ENCODE measurements at regions not wholly inside any gene's neighbourhood (a gene's known extent, or its start where the extent isn't known, plus 50 kb on each side); places are given as distances from the start of the nearest gene placed in this dataset.

DNA sequence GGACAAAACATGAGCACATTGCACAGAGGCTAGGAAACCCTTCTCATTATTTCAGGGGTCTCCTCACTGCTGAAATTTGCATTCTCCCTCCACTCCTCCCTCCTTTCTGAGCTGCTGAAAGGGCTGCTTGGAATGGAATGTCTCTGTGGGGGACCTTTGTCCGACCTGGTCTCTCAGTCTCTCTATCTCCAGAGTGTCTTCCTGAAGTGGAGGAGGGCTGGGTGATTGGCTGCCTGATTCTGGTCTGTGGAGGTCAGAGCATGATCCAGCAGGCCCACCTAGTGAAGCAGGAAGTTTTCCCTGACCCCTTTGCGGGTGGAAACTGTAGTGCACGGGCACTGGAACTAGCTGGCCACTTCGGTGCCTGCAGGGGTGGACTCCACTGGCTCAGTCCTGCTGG is 560.5 kb upstream of the HS6ST1 start:
- 43% methylated on average over 4 of the region's 4 CpGs for WGBS
- no peak overlapping the region for H3K4me3 ChIP-seq (ENCODE audit: low read depth in 1 of 3, low read length in 3 of 3)

DNA sequence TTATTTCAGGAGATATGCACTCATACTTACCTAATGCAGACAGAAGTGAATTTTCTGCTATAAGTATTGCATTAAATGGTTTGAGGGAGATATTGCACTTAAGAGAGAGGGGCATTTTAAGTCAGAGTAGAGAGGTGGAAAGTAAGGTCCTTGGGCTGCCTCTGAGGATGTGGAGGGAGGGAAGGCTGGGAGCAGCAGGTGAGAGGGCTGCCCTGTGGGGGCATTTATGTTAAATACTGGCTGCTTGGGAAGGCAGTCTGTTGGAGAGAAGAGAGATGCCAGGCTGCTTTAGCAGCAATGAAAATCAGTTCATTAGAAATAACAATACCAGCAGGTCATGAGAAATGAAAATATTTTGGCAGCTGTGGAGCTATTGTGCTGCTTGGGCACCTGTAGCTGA is 576.2 kb upstream of the HS6ST1 start:
- Histone ChIP-seq H3K27ac (ENCODE audit: low read depth in 1 of 2, low read length in 2 of 2) (no peak overlapping the region), H3K4me1 (ENCODE audit: control insufficient read depth in 4 of 4, insufficient read depth in 4 of 4, low read length in 3 of 4) (no peaks in the 10 kb centered on the region), H3K4me3 (ENCODE audit: low read depth in 1 of 3, low read length in 3 of 3) (no peak overlapping the region), H3K9me3 (ENCODE audit: control insufficient read depth in 4 of 4, low read length in 3 of 4) (no peaks in the 10 kb centered on the region), H3K9ac (ENCODE audit: low read depth in 1 of 2, low read length in 2 of 2) (no peak overlapping the region), H3K27me3 (ENCODE audit: control insufficient read depth in 4 of 4, insufficient read depth in 4 of 4, low read length in 3 of 4) (no peaks in the 10 kb centered on the region), H3K36me3 (ENCODE audit: control insufficient read depth in 4 of 4, insufficient read depth in 3 of 4, low read depth in 1 of 4, low read length in 3 of 4) (no peaks in the 10 kb centered on the region)
- TF ChIP-seq FOXA1 (IDR thresholded peaks at IDR 0.05) (no peak), EGR1 (IDR thresholded peaks at IDR 0.05; ENCODE audit: low read depth in 2 of 2) (no peak), RAD21 (IDR thresholded peaks at IDR 0.05) (no peak), RXRA (IDR thresholded peaks at IDR 0.05) (no peak)
- TF ChIP-seq, protein P1, sequence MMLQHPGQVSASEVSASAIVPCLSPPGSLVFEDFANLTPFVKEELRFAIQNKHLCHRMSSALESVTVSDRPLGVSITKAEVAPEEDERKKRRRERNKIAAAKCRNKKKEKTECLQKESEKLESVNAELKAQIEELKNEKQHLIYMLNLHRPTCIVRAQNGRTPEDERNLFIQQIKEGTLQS (IDR thresholded peaks at IDR 0.05) = no peak
- DNase-seq (ENCODE audit: low spot score) = no peak

More for the DNA sequence above, 560.5 kb upstream of the HS6ST1 start:
- H3K27me3 ChIP-seq (ENCODE audit: control insufficient read depth in 4 of 4, insufficient read depth in 4 of 4, low read length in 3 of 4) = no peaks in the 10 kb centered on the region
- H3K36me3 ChIP-seq (ENCODE audit: control insufficient read depth in 4 of 4, insufficient read depth in 3 of 4, low read depth in 1 of 4, low read length in 3 of 4) = no peaks in the 10 kb centered on the region
- no peak for DNase-seq (ENCODE audit: low spot score)
- no peaks in the 10 kb centered on the region for H3K4me1 ChIP-seq (ENCODE audit: control insufficient read depth in 4 of 4, insufficient read depth in 4 of 4, low read length in 3 of 4)
- H3K9ac ChIP-seq (ENCODE audit: low read depth in 1 of 2, low read length in 2 of 2) = no peak overlapping the region
- TF ChIP-seq EGR1 (IDR thresholded peaks at IDR 0.05; ENCODE audit: low read depth in 2 of 2) (no peak), FOXA2 (IDR thresholded peaks at IDR 0.05) (no peak), SP1 (IDR thresholded peaks at IDR 0.05) (no peak)
- TF ChIP-seq, protein P2, sequence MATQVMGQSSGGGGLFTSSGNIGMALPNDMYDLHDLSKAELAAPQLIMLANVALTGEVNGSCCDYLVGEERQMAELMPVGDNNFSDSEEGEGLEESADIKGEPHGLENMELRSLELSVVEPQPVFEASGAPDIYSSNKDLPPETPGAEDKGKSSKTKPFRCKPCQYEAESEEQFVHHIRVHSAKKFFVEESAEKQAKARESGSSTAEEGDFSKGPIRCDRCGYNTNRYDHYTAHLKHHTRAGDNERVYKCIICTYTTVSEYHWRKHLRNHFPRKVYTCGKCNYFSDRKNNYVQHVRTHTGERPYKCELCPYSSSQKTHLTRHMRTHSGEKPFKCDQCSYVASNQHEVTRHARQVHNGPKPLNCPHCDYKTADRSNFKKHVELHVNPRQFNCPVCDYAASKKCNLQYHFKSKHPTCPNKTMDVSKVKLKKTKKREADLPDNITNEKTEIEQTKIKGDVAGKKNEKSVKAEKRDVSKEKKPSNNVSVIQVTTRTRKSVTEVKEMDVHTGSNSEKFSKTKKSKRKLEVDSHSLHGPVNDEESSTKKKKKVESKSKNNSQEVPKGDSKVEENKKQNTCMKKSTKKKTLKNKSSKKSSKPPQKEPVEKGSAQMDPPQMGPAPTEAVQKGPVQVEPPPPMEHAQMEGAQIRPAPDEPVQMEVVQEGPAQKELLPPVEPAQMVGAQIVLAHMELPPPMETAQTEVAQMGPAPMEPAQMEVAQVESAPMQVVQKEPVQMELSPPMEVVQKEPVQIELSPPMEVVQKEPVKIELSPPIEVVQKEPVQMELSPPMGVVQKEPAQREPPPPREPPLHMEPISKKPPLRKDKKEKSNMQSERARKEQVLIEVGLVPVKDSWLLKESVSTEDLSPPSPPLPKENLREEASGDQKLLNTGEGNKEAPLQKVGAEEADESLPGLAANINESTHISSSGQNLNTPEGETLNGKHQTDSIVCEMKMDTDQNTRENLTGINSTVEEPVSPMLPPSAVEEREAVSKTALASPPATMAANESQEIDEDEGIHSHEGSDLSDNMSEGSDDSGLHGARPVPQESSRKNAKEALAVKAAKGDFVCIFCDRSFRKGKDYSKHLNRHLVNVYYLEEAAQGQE (IDR thresholded peaks at IDR 0.05) = no peak
- H3K9me3 ChIP-seq (ENCODE audit: control insufficient read depth in 4 of 4, low read length in 3 of 4) = no peaks in the 10 kb centered on the region
- H3K27ac ChIP-seq (ENCODE audit: low read depth in 1 of 2, low read length in 2 of 2) = no peak overlapping the region

DNA sequence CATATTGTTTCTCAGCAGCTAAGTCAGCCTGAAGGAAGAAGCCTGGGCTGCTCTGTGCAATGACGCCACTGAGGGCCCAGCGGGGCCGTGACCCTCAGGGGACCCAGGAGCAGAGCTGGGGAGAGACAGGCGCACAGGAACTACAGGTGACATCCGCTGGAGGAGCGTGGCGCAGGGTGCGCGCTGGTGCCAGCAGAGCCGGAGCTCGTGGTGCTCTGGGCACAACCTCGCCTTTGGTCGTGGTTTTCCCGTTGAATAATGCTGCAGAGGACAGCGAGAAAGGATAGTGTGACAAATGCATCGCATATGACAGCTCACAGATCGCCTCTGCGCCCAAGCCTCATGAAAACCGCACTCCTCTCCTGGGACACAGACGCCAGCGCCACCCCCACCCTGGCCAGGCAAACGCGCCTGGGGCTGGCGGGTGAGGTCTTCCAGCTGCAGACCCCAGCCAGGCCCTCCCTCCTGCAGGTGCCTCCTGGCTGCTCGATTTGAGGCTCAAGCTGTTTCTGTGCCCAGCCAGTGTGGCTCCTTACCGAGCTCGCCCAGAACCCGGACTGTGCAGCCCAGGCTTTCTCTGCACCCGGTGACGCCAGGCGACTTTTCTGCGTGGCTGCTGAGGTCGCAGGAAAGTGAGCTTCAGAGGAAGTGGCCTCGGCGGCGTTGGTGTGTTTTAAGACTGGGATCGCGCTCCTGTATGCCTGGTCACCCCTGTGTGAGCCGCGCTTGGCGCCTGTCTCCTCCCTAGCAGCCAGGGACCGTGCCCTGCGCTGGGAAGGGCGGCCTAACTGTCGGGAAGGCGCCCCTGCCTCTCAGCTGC is 583.1 kb upstream of the HS6ST1 start:
- Histone ChIP-seq H3K4me3 (ENCODE audit: low read depth in 1 of 3, low read length in 3 of 3) (no peak overlapping the region), H3K4me1 (ENCODE audit: control insufficient read depth in 4 of 4, insufficient read depth in 4 of 4, low read length in 3 of 4) (no peaks in the 10 kb centered on the region), H3K36me3 (ENCODE audit: control insufficient read depth in 4 of 4, insufficient read depth in 3 of 4, low read depth in 1 of 4, low read length in 3 of 4) (no peaks in the 10 kb centered on the region), H3K9ac (ENCODE audit: low read depth in 1 of 2, low read length in 2 of 2) (no peak overlapping the region), H3K27ac (ENCODE audit: low read depth in 1 of 2, low read length in 2 of 2) (no peak overlapping the region), H3K27me3 (ENCODE audit: control insufficient read depth in 4 of 4, insufficient read depth in 4 of 4, low read length in 3 of 4) (no peaks in the 10 kb centered on the region), H3K9me3 (ENCODE audit: control insufficient read depth in 4 of 4, low read length in 3 of 4) (peaks cover 0 to 2% (median under 1%) of the 10 kb centered on the region in 4 donors)
- no peak for DNase-seq (ENCODE audit: low spot score)
- 37% methylated on average over 46 of the region's 46 CpGs for WGBS
- TF ChIP-seq, protein P3, sequence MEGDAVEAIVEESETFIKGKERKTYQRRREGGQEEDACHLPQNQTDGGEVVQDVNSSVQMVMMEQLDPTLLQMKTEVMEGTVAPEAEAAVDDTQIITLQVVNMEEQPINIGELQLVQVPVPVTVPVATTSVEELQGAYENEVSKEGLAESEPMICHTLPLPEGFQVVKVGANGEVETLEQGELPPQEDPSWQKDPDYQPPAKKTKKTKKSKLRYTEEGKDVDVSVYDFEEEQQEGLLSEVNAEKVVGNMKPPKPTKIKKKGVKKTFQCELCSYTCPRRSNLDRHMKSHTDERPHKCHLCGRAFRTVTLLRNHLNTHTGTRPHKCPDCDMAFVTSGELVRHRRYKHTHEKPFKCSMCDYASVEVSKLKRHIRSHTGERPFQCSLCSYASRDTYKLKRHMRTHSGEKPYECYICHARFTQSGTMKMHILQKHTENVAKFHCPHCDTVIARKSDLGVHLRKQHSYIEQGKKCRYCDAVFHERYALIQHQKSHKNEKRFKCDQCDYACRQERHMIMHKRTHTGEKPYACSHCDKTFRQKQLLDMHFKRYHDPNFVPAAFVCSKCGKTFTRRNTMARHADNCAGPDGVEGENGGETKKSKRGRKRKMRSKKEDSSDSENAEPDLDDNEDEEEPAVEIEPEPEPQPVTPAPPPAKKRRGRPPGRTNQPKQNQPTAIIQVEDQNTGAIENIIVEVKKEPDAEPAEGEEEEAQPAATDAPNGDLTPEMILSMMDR (IDR thresholded peaks at IDR 0.05; ENCODE audit: low read depth, low read length, missing input control) = no peak
- TF ChIP-seq JUND (IDR thresholded peaks at IDR 0.05) = no peak
- no peak for TF ChIP-seq EGR1 (IDR thresholded peaks at IDR 0.05; ENCODE audit: low read depth in 2 of 2)
- TF ChIP-seq, protein P2 (IDR thresholded peaks at IDR 0.05) = no peak
- TF ChIP-seq GABPA (IDR thresholded peaks at IDR 0.05 in 1 of 2, conservative IDR thresholded peaks at IDR 0.05 in 1 of 2) = no peak
- TF ChIP-seq, protein P4, sequence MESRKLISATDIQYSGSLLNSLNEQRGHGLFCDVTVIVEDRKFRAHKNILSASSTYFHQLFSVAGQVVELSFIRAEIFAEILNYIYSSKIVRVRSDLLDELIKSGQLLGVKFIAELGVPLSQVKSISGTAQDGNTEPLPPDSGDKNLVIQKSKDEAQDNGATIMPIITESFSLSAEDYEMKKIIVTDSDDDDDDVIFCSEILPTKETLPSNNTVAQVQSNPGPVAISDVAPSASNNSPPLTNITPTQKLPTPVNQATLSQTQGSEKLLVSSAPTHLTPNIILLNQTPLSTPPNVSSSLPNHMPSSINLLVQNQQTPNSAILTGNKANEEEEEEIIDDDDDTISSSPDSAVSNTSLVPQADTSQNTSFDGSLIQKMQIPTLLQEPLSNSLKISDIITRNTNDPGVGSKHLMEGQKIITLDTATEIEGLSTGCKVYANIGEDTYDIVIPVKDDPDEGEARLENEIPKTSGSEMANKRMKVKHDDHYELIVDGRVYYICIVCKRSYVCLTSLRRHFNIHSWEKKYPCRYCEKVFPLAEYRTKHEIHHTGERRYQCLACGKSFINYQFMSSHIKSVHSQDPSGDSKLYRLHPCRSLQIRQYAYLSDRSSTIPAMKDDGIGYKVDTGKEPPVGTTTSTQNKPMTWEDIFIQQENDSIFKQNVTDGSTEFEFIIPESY (IDR thresholded peaks at IDR 0.05) = no peak
- no peak for TF ChIP-seq TAF1 (conservative IDR thresholded peaks at IDR 0.05)
- no peak for TF ChIP-seq YY1 (IDR thresholded peaks at IDR 0.05)
- TF ChIP-seq, protein P5, sequence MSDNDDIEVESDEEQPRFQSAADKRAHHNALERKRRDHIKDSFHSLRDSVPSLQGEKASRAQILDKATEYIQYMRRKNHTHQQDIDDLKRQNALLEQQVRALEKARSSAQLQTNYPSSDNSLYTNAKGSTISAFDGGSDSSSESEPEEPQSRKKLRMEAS (IDR thresholded peaks at IDR 0.05) = no peak
- no peak for TF ChIP-seq NR2F2 (IDR thresholded peaks at IDR 0.05)

Data from liver (tissue), 8 donors.